ENCODE measurements at regions not wholly inside any gene's neighbourhood (a gene's known extent, or its start where the extent isn't known, plus 50 kb on each side); places are given as distances from the start of the nearest gene placed in this dataset.

DNA sequence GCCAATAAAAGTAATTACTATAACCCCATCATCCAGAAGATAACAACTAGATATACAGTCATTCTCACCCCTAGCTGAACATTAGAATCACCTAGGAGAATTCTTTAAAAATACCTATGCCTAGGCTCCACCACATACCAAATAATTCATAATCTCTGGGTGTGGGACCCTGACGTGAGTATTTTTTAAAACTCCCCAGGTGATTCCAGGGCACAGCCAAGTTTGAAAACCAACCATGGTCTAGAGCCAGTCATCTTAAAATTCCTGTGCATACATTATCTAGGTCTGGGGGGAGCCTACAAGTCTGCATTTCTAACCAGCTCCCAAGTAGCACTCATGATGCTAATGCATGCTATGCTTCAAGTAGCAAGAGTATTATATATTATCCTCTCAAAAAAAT is 281.0 kb upstream of the MTNR1B start:
- in situ Hi-C loops (cut with HindIII; ENCODE audit: low sequenced_read_pairs), result no loop called here
- TF ChIP-seq, protein P1, sequence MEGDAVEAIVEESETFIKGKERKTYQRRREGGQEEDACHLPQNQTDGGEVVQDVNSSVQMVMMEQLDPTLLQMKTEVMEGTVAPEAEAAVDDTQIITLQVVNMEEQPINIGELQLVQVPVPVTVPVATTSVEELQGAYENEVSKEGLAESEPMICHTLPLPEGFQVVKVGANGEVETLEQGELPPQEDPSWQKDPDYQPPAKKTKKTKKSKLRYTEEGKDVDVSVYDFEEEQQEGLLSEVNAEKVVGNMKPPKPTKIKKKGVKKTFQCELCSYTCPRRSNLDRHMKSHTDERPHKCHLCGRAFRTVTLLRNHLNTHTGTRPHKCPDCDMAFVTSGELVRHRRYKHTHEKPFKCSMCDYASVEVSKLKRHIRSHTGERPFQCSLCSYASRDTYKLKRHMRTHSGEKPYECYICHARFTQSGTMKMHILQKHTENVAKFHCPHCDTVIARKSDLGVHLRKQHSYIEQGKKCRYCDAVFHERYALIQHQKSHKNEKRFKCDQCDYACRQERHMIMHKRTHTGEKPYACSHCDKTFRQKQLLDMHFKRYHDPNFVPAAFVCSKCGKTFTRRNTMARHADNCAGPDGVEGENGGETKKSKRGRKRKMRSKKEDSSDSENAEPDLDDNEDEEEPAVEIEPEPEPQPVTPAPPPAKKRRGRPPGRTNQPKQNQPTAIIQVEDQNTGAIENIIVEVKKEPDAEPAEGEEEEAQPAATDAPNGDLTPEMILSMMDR (IDR thresholded peaks at IDR 0.05; ENCODE audit: low read depth, low read length, missing control alignments), result no peak
- no peak for DNase-seq (ENCODE audit: low read depth)
- no peak overlapping the region for H3K4me3 ChIP-seq (ENCODE audit: low read depth, low read length)

- H3K4me3 ChIP-seq (ENCODE audit: low read depth, low read length), result no peak overlapping the region
- no peak for DNase-seq (ENCODE audit: low read depth)
- TF ChIP-seq, protein P1 (IDR thresholded peaks at IDR 0.05; ENCODE audit: low read depth, low read length, missing control alignments), result no peak
- in situ Hi-C loops (cut with HindIII; ENCODE audit: low sequenced_read_pairs), result no loop called here
These were observed 276.5 kb upstream of the MTNR1B start for GRCh38 chr11:92692826-92693546.

DNA sequence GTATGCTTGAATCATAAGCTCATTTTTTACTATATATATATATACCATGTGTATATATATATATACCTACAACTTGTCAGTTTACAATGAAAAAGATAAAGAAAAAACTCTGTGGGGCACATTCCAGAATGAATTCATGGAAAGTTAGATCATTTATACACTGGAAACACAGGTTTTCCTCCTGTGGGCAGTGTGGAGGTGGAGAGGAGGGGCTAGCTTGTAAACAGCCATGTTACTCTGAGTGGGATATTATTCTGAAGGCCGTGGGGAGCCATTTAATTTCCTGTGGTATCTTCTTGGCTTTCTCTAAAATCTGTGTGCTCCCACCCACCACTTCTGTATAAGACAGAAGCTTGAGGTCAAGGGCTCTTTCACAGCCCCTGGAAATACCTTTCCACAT is 273.4 kb upstream of the MTNR1B start:
- TF ChIP-seq, protein P1 (IDR thresholded peaks at IDR 0.05; ENCODE audit: low read depth, low read length, missing control alignments), result no peak
- no peak overlapping the region for H3K4me3 ChIP-seq (ENCODE audit: low read depth, low read length)
- in situ Hi-C loops (cut with HindIII; ENCODE audit: low sequenced_read_pairs), result no loop called here
- no peak for DNase-seq (ENCODE audit: low read depth)

- TF ChIP-seq, protein P1 (IDR thresholded peaks at IDR 0.05; ENCODE audit: low read depth, low read length, missing control alignments), result no peak
- no peak overlapping the region for H3K4me3 ChIP-seq (ENCODE audit: low read depth, low read length)
- in situ Hi-C loops (cut with HindIII; ENCODE audit: low sequenced_read_pairs), result no loop called here
- no peak for DNase-seq (ENCODE audit: low read depth)
These were observed 271.8 kb upstream of the MTNR1B start for GRCh38 chr11:92697461-92698312.

GRCh38 chr11:92698742-92699141 is 270.7 kb upstream of the MTNR1B start:
- DNase-seq (ENCODE audit: low read depth), result no peak
- TF ChIP-seq, protein P1 (IDR thresholded peaks at IDR 0.05; ENCODE audit: low read depth, low read length, missing control alignments), result no peak
- H3K4me3 ChIP-seq (ENCODE audit: low read depth, low read length), result no peak overlapping the region
- in situ Hi-C loops (cut with HindIII; ENCODE audit: low sequenced_read_pairs), result no loop called here

- in situ Hi-C loops (cut with HindIII; ENCODE audit: low sequenced_read_pairs), result no loop called here
- no peak for DNase-seq (ENCODE audit: low read depth)
- TF ChIP-seq, protein P1 (IDR thresholded peaks at IDR 0.05; ENCODE audit: low read depth, low read length, missing control alignments), result no peak
- H3K4me3 ChIP-seq (ENCODE audit: low read depth, low read length), result no peak overlapping the region
These were observed 267.2 kb upstream of the MTNR1B start for GRCh38 chr11:92702037-92702804.
